ENCODE measurements at regions not wholly inside any gene's neighbourhood (a gene's known extent, or its start where the extent isn't known, plus 50 kb on each side); places are given as distances from the start of the nearest gene placed in this dataset.
A peak's percentile ranks its signal among the peaks of the same experiment; 100 is the strongest.

GRCh38 chr14:95818581-95818980 lies 58.1 kb upstream of the TUNAR start:
- Histone ChIP-seq H3K36me3 (replicated peaks) (no peaks in the 10 kb centered on the region), H3K4me3 (no peak overlapping the region), H3K4me1 (no peaks in the 10 kb centered on the region), H3K27me3 (ENCODE audit: low read depth) (peaks cover 10% of the 10 kb centered on the region), H3K9me3 (no peaks in the 10 kb centered on the region)
- no peak for DNase-seq (ENCODE audit: low spot score in 2 of 2)
- in situ Hi-C loops (cut with MboI; ENCODE audit: low sequenced_read_pairs), result no loop called here

- no peaks in the 10 kb centered on the region for H3K36me3 ChIP-seq (replicated peaks)
These were observed 59.4 kb upstream of the TUNAR start for GRCh38 chr14:95817271-95817670.

DNA sequence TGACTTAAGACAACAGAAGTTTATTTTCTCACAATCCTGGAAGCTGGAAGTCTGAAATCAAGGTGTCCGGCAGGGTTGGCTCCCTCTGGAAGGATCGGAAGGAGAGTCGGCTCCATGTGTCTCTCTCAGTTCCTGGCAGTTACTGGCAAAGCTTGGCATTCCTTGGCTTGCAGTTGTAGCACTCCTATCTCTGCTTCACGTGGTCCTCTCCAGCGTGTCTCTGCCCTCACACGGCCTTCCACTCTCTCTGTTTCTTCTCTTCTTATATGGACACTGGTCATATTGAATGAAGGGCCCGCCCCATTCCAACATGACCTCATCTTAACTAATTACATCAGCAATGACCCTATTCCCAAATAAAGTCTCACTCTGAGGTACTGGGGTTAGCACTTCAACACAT lies 60.1 kb upstream of the TUNAR start:
- H3K36me3 ChIP-seq (replicated peaks), result no peaks in the 10 kb centered on the region
- no peak for DNase-seq (ENCODE audit: low spot score in 2 of 2)
- H3K27me3 ChIP-seq (ENCODE audit: low read depth), result peaks cover 13% of the 10 kb centered on the region
- no peak overlapping the region for H3K4me3 ChIP-seq
- no peaks in the 10 kb centered on the region for H3K9me3 ChIP-seq
- in situ Hi-C loops (cut with MboI; ENCODE audit: low sequenced_read_pairs), result no loop called here
- no peaks in the 10 kb centered on the region for H3K4me1 ChIP-seq

More at GRCh38 chr14:95817271-95817670, 59.4 kb upstream of the TUNAR start:
- H3K9me3 ChIP-seq, result no peaks in the 10 kb centered on the region
- in situ Hi-C loops (cut with MboI; ENCODE audit: low sequenced_read_pairs), result no loop called here
- DNase-seq (ENCODE audit: low spot score in 2 of 2), result no peak
- H3K27me3 ChIP-seq (ENCODE audit: low read depth), result peaks cover 13% of the 10 kb centered on the region
- no peaks in the 10 kb centered on the region for H3K4me1 ChIP-seq
- no peak overlapping the region for H3K4me3 ChIP-seq

DNA sequence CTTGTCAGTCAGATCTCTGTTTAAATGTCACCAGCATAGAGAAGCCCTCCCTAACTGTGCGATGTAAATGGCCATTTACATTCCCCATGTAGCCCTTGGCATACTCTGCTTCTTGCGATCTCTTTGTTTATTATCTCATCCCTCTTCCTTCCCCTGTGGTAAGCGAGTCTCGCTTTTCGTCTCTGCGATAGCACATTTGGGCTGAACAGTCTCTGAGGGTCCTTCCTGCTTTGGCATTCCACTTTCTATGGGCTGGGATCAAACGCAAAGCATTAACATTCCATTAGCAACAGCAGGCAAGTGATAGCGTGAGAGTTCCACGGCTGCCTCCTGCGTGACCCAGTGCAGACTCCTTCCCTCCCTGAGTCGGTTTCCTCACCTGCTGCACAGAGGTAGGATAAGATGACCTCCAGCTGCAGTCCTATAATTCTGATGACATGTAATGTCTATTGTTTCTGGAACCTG lies 61.4 kb upstream of the TUNAR start:
- peaks cover 11% of the 10 kb centered on the region for H3K27me3 ChIP-seq (ENCODE audit: low read depth)
- in situ Hi-C loops (cut with MboI; ENCODE audit: low sequenced_read_pairs), result no loop called here
- H3K4me3 ChIP-seq, result no peak overlapping the region
- H3K36me3 ChIP-seq (replicated peaks), result no peaks in the 10 kb centered on the region
- no peaks in the 10 kb centered on the region for H3K4me1 ChIP-seq
- no peak for DNase-seq (ENCODE audit: low spot score in 2 of 2)
- H3K9me3 ChIP-seq, result no peaks in the 10 kb centered on the region

GRCh38 chr14:95814363-95815225 lies 62.0 kb upstream of the TUNAR start:
- Histone ChIP-seq H3K4me3 (no peak overlapping the region), H3K4me1 (no peaks in the 10 kb centered on the region), H3K27me3 (ENCODE audit: low read depth) (peaks cover 14% of the 10 kb centered on the region), H3K36me3 (replicated peaks) (no peaks in the 10 kb centered on the region), H3K9me3 (no peaks in the 10 kb centered on the region)
- in situ Hi-C loops (cut with MboI; ENCODE audit: low sequenced_read_pairs), result no loop called here
- no peak for DNase-seq (ENCODE audit: low spot score in 2 of 2)

GRCh38 chr14:95811813-95812212 lies 64.8 kb upstream of the TUNAR start:
- in situ Hi-C loops (cut with MboI; ENCODE audit: low sequenced_read_pairs), result no loop called here
- DNase-seq (ENCODE audit: low spot score in 2 of 2), result no peak
- no peaks in the 10 kb centered on the region for H3K9me3 ChIP-seq
- no peaks in the 10 kb centered on the region for H3K36me3 ChIP-seq (replicated peaks)
- H3K27me3 ChIP-seq (ENCODE audit: low read depth), result peaks cover 10% of the 10 kb centered on the region
- no peak overlapping the region for H3K4me3 ChIP-seq
- no peaks in the 10 kb centered on the region for H3K4me1 ChIP-seq

GRCh38 chr14:95808371-95808770 lies 68.3 kb upstream of the TUNAR start:
- H3K36me3 ChIP-seq (replicated peaks), result no peaks in the 10 kb centered on the region
- H3K4me3 ChIP-seq, result no peak overlapping the region
- H3K4me1 ChIP-seq, result no peaks in the 10 kb centered on the region
- no peak for DNase-seq (ENCODE audit: low spot score in 2 of 2)
- no peaks in the 10 kb centered on the region for H3K9me3 ChIP-seq
- in situ Hi-C loops (cut with MboI; ENCODE audit: low sequenced_read_pairs), result no loop called here
- peaks cover 7% of the 10 kb centered on the region; the same call in 1 of the 2 replicates for H3K27me3 ChIP-seq (ENCODE audit: low read depth)

GRCh38 chr14:95796788-95797187 lies 79.8 kb upstream of the TUNAR start:
- Histone ChIP-seq H3K27me3 (ENCODE audit: low read depth) (0 out of 2 replicates have a peak, but pooled peaks cover 3% of the 10 kb centered on the region), H3K36me3 (replicated peaks) (no peaks in the 10 kb centered on the region), H3K4me1 (no peaks in the 10 kb centered on the region; the same call in 1 of the 2 replicates), H3K9me3 (no peaks in the 10 kb centered on the region), H3K4me3 (no peak overlapping the region)
- in situ Hi-C loops (cut with MboI; ENCODE audit: low sequenced_read_pairs), result no loop called here
- DNase-seq (ENCODE audit: low spot score in 2 of 2), result no peak

- H3K9me3 ChIP-seq, result no peaks in the 10 kb centered on the region
- H3K4me3 ChIP-seq, result no peak overlapping the region
- in situ Hi-C loops (cut with MboI; ENCODE audit: low sequenced_read_pairs), result no loop called here
- no peaks in the 10 kb centered on the region; the same call in 1 of the 2 replicates for H3K27me3 ChIP-seq (ENCODE audit: low read depth)
- H3K36me3 ChIP-seq (replicated peaks), result no peaks in the 10 kb centered on the region
- no peak for DNase-seq (ENCODE audit: low spot score in 2 of 2)
- H3K4me1 ChIP-seq, result no peaks in the 10 kb centered on the region
These were observed 74.0 kb upstream of the TCL1A start for GRCh38 chr14:95787941-95788340.

GRCh38 chr14:95786566-95786965 lies 72.6 kb upstream of the TCL1A start:
- DNase-seq (ENCODE audit: low spot score in 2 of 2), result no peak
- in situ Hi-C loops (cut with MboI; ENCODE audit: low sequenced_read_pairs), result no loop called here
- Histone ChIP-seq H3K4me1 (no peaks in the 10 kb centered on the region), H3K9me3 (no peaks in the 10 kb centered on the region), H3K36me3 (replicated peaks) (no peaks in the 10 kb centered on the region), H3K4me3 (no peak overlapping the region), H3K27me3 (ENCODE audit: low read depth) (no peaks in the 10 kb centered on the region; the same call in 1 of the 2 replicates)

DNA sequence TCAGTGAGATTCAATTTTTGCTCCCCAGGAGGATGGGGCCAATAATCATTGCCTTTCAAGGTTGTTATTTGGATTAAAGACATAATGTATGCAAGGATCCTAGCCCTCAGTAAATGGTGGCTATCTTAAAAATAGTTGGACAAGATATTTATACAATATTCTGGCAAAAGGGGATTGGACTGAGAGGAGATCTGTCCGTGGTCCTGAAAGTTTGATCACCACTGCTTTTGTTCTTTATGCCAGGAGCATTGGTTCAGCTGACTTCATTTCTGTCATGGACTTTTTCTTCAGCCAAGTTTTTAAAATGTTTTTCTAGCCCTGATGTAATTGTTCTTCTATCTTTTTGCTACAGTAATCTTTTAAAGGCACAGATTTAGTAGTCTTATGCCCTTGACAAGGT lies 70.2 kb upstream of the TCL1A start:
- no peaks in the 10 kb centered on the region; the same call in 1 of the 2 replicates for H3K27me3 ChIP-seq (ENCODE audit: low read depth)
- no peaks in the 10 kb centered on the region for H3K9me3 ChIP-seq
- H3K36me3 ChIP-seq (replicated peaks), result no peaks in the 10 kb centered on the region
- H3K4me3 ChIP-seq, result no peak overlapping the region
- DNase-seq (ENCODE audit: low spot score in 2 of 2), result peak; percentile 39 to 64
- H3K4me1 ChIP-seq, result no peaks in the 10 kb centered on the region
- in situ Hi-C loops (cut with MboI; ENCODE audit: low sequenced_read_pairs), result no loop called here

GRCh38 chr14:95776798-95777534 lies 63.0 kb upstream of the TCL1A start:
- no peaks in the 10 kb centered on the region for H3K4me1 ChIP-seq
- H3K9me3 ChIP-seq, result no peaks in the 10 kb centered on the region
- H3K36me3 ChIP-seq (replicated peaks), result no peaks in the 10 kb centered on the region
- no peaks in the 10 kb centered on the region for H3K27me3 ChIP-seq (ENCODE audit: low read depth)
- no peak for DNase-seq (ENCODE audit: low spot score in 2 of 2)
- H3K4me3 ChIP-seq, result no peak overlapping the region
- in situ Hi-C loops (cut with MboI; ENCODE audit: low sequenced_read_pairs), result loop anchor here (10.0 kb wide), 1 partner anchor 218 kb away; no protein-coding TSS in a partner anchor

DNA sequence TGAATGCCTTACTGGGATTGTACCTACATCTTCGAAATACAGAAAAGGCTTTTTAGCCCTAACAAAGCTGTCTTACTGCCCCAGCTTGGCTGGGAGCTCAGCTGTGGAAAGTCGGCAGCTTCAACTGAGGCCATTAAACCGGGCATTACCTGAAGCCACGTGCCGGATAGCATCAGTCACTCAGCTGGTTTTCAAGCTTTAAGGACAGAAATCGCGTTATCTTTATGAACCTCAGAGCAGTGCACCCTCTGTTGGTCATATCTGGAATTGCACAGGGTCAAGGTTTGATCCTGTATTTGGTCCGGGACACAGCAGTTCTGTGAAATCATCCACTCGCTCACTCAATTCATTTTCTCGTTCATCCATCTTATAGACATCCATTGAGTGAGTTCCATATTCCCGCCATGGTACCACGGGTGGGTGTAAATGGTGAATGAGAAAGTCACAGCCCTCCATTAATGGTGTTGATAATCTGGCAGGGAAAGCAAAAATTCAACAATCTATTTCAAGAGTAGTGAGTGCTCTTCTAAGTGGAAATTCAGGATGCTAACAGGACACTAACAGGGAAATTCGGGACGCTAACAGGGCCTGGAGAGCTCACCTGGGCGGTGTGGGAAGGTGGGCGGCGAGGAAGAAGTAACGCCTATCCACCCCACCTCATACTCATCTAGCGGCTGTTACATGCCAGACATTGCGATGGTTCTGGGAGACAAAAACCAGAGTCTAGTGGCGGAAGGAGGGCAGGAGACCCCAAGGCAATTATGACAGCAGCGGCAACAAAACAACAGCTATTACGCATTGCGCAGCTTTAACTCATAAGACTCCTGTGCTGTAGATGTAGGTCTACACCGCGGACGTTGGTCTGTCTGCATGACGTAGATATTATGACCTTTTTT lies 60.6 kb upstream of the TCL1A start:
- no peaks in the 10 kb centered on the region for H3K27me3 ChIP-seq (ENCODE audit: low read depth)
- no peaks in the 10 kb centered on the region for H3K36me3 ChIP-seq (replicated peaks)
- no peaks in the 10 kb centered on the region for H3K9me3 ChIP-seq
- DNase-seq (ENCODE audit: low spot score in 2 of 2), result peak; percentile 45 to 79
- H3K4me3 ChIP-seq, result no peak overlapping the region
- no peaks in the 10 kb centered on the region for H3K4me1 ChIP-seq
- in situ Hi-C loops (cut with MboI; ENCODE audit: low sequenced_read_pairs), result loop anchor here (5.0 to 10.0 kb wide), 3 partner anchors 167 to 220 kb away; no protein-coding TSS in a partner anchor
